ENCODE measurements at regions not wholly inside any gene's neighbourhood (a gene's known extent, or its start where the extent isn't known, plus 50 kb on each side); places are given as distances from the start of the nearest gene placed in this dataset.

DNA sequence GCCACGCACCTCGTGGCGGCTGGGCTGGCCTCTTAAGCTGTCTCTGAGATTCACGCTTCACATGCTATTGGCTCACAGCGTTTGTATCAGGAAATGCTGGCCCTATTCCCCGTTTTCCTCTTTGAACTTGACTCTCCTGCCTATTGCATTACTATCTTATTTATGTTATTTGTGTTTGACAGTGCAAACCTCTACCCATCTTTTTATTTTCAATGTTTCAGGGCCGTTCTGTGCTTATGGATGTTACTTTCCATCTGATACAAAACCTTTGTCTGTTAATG is 149.9 kb upstream of the TWIST2 start:
- Histone ChIP-seq H3F3A (ENCODE audit: insufficient read depth) (no peaks in the 10 kb centered on the region), H3K27me3 (ENCODE audit: low read length) (no peaks in the 10 kb centered on the region), H4K20me1 (ENCODE audit: low read depth, low read length) (no peaks in the 10 kb centered on the region), H2AFZ (ENCODE audit: low read depth, low read length, severe bottlenecking) (no peak overlapping the region), H3K9me3 (ENCODE audit: insufficient read depth, low read length) (no peaks in the 10 kb centered on the region), H3K79me2 (ENCODE audit: insufficient read depth, low read length) (no peaks in the 10 kb centered on the region), H3K27ac (ENCODE audit: low read depth, low read length) (no peak overlapping the region), H3K9me2 (replicated peaks; ENCODE audit: insufficient read depth, low read length) (no peaks in the 10 kb centered on the region), H3K4me3 (ENCODE audit: insufficient read depth, low read length, poor library complexity, severe bottlenecking) (no peak overlapping the region), H3K4me2 (ENCODE audit: low read depth, low read length, poor library complexity, severe bottlenecking) (no peak overlapping the region), H3K9ac (ENCODE audit: low read length) (no peak overlapping the region), H3K36me3 (ENCODE audit: low read length) (no peaks in the 10 kb centered on the region)
- TF ChIP-seq EZH2phosphoT487 (conservative IDR thresholded peaks at IDR 0.05; ENCODE audit: low read length), result no peak
- TF ChIP-seq, protein P1, sequence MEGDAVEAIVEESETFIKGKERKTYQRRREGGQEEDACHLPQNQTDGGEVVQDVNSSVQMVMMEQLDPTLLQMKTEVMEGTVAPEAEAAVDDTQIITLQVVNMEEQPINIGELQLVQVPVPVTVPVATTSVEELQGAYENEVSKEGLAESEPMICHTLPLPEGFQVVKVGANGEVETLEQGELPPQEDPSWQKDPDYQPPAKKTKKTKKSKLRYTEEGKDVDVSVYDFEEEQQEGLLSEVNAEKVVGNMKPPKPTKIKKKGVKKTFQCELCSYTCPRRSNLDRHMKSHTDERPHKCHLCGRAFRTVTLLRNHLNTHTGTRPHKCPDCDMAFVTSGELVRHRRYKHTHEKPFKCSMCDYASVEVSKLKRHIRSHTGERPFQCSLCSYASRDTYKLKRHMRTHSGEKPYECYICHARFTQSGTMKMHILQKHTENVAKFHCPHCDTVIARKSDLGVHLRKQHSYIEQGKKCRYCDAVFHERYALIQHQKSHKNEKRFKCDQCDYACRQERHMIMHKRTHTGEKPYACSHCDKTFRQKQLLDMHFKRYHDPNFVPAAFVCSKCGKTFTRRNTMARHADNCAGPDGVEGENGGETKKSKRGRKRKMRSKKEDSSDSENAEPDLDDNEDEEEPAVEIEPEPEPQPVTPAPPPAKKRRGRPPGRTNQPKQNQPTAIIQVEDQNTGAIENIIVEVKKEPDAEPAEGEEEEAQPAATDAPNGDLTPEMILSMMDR (IDR thresholded peaks at IDR 0.05; ENCODE audit: insufficient read depth, low read length, poor library complexity, severe bottlenecking), result no peak

DNA sequence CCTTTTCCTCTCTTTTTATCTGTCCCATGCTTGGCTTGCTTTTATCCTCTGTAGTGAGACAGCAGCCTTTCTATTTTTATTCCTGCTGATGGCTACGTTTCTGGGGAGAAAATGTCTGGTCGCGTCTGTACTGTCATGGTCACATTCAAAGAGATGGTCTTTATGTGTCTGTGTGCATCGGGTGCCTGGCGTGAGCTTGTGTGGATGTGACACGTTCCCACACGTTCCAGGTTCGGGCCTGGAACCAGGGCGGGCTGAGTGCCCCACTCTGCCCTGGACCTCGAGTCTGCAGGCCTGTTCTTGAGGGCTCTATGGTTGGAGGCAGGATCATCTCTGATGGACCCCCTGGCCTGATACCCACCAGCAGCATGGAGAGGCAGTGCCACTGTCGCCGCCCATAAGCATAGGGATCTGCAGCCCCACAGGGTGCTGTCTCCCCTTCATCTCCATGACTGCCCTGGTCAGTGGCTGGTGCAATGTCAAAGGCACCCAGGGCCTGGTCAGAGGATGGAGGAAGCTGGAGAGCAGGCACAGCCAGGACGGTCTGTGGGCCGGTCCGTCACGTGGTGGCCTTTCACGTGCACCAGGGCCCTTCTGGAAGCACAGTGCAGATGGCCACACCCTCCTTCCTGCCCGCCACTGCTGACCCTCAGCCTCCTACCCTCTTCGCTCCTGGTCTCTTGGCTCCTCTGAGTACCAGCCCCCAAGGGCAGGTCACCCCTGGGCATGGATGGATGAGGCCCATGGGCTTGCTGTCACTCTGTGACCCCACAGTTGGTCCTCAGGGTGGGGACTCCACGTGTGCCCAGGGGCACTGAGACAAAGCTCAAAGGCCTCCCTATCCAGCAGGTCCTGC is 149.2 kb upstream of the TWIST2 start:
- no peaks in the 10 kb centered on the region for H4K20me1 ChIP-seq (ENCODE audit: low read depth, low read length)
- H3K9ac ChIP-seq (ENCODE audit: low read length), result no peak overlapping the region
- no peaks in the 10 kb centered on the region for H3K36me3 ChIP-seq (ENCODE audit: low read length)
- H3K27ac ChIP-seq (ENCODE audit: low read depth, low read length), result no peak overlapping the region
- no peak for TF ChIP-seq EZH2phosphoT487 (conservative IDR thresholded peaks at IDR 0.05; ENCODE audit: low read length)
- TF ChIP-seq, protein P1 (IDR thresholded peaks at IDR 0.05; ENCODE audit: insufficient read depth, low read length, poor library complexity, severe bottlenecking), result no peak
- H3K27me3 ChIP-seq (ENCODE audit: low read length), result no peaks in the 10 kb centered on the region
- H3K9me3 ChIP-seq (ENCODE audit: insufficient read depth, low read length), result no peaks in the 10 kb centered on the region
- H3K79me2 ChIP-seq (ENCODE audit: insufficient read depth, low read length), result no peaks in the 10 kb centered on the region
- H3K9me2 ChIP-seq (replicated peaks; ENCODE audit: insufficient read depth, low read length), result no peaks in the 10 kb centered on the region
- H3K4me3 ChIP-seq (ENCODE audit: insufficient read depth, low read length, poor library complexity, severe bottlenecking), result no peak overlapping the region
- H3K4me2 ChIP-seq (ENCODE audit: low read depth, low read length, poor library complexity, severe bottlenecking), result no peak overlapping the region
- H3F3A ChIP-seq (ENCODE audit: insufficient read depth), result no peaks in the 10 kb centered on the region
- no peak overlapping the region for H2AFZ ChIP-seq (ENCODE audit: low read depth, low read length, severe bottlenecking)

DNA sequence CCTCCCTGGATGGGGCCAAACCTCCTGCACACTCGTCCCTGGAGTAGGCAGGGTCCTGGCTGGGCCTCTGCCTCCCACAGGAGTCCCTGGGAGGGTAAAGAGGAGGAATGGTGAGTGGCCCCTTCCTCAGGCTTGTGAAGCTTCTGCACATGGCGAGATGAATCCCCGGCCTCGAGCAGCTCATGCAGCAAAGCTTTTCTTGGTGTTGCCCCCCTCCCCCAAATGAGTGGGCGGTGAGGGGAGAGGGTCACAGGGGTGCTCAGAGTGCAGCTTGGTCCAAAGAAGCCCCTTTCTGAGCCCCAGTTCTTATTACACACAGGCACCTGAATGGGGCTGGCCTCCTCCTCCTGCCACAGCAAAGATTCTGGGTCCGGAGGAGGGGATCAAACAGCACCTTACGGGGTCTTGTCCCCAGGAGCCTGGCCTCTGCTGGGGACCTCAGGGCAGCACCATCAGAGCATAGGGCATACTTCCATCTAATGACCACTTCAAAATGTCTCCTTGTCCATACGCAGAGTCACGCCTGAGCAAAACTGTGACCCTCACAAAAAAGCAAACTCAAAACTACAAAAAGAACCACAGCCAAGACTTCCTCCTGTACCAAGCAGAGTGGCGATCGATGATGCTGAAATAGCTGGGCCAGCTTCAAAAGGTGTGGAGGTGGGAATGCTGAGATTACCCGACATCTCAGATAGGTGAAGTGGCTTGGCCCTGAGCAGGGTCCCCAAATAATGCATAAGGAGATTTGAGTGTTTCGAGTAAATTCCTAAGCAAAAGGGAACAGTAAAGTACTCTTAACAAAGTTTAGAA is 148.4 kb upstream of the TWIST2 start:
- H3F3A ChIP-seq (ENCODE audit: insufficient read depth), result no peaks in the 10 kb centered on the region
- H3K27ac ChIP-seq (ENCODE audit: low read depth, low read length), result no peak overlapping the region
- H3K9ac ChIP-seq (ENCODE audit: low read length), result no peak overlapping the region
- H3K9me2 ChIP-seq (replicated peaks; ENCODE audit: insufficient read depth, low read length), result no peaks in the 10 kb centered on the region
- TF ChIP-seq, protein P1 (IDR thresholded peaks at IDR 0.05; ENCODE audit: insufficient read depth, low read length, poor library complexity, severe bottlenecking), result no peak
- TF ChIP-seq EZH2phosphoT487 (conservative IDR thresholded peaks at IDR 0.05; ENCODE audit: low read length), result no peak
- H3K4me2 ChIP-seq (ENCODE audit: low read depth, low read length, poor library complexity, severe bottlenecking), result no peak overlapping the region
- no peak overlapping the region for H2AFZ ChIP-seq (ENCODE audit: low read depth, low read length, severe bottlenecking)
- no peaks in the 10 kb centered on the region for H3K36me3 ChIP-seq (ENCODE audit: low read length)
- no peak overlapping the region for H3K4me3 ChIP-seq (ENCODE audit: insufficient read depth, low read length, poor library complexity, severe bottlenecking)
- no peaks in the 10 kb centered on the region for H4K20me1 ChIP-seq (ENCODE audit: low read depth, low read length)
- H3K9me3 ChIP-seq (ENCODE audit: insufficient read depth, low read length), result no peaks in the 10 kb centered on the region
- no peaks in the 10 kb centered on the region for H3K79me2 ChIP-seq (ENCODE audit: insufficient read depth, low read length)
- no peaks in the 10 kb centered on the region for H3K27me3 ChIP-seq (ENCODE audit: low read length)
